A549 (cell line): ENCODE measurements at regions not wholly inside any gene's neighbourhood (a gene's known extent, or its start where the extent isn't known, plus 50 kb on each side); places are given as distances from the start of the nearest gene placed in this dataset.

Source experiments
- CBX8 ChIP-seq: fragments of 200-600 bp; sonication (generic); IDR thresholded peaks from 2 replicates; pipeline ENCODE4 v1.6.1; 2016
- CTCF ChIP-seq: fragments of >200 bp; sonication (Bioruptor Twin); formaldehyde crosslinking; IDR thresholded peaks from 3 replicates; pipeline ENCODE4 v1.5.1; 2016
- ELK1 ChIP-seq: fragments of 150-350 bp; IDR thresholded peaks from 2 replicates; pipeline ENCODE4 v1.6.1; 2014; ENCODE audit warnings: low read depth, mild to moderate bottlenecking, low read length
- EP300 ChIP-seq, 2 experiments: fragments of >200 bp; sonication (Bioruptor Twin); formaldehyde crosslinking; IDR thresholded peaks; 2 replicates in 1 of 2; 3 replicates in 1 of 2; pipeline ENCODE4 v1.6.1; 2016 to 2017
- FOSL2 ChIP-seq, 2 experiments: fragments of 450-650 bp in 1 of 2; fragments of >200 bp in 1 of 2; sonication (Bioruptor Twin) in 1 of 2; formaldehyde crosslinking; IDR thresholded peaks; 2 replicates each; pipeline versions ENCODE4 v1.5.0 to v1.6.1; 2016 to 2020; ENCODE audit warnings: mild to moderate bottlenecking in 1 of 2, moderate library complexity in 1 of 2
- MAFK ChIP-seq: fragments of 450-650 bp; IDR thresholded peaks from 2 replicates; pipeline ENCODE4 v1.6.1; 2014; ENCODE audit not compliant: partially characterized antibody
- MAZ ChIP-seq: fragments of 150-350 bp; IDR thresholded peaks from 2 replicates; pipeline ENCODE4 v1.6.1; 2014; ENCODE audit warnings: antibody characterized with exemption, low read depth, low read length, borderline replicate concordance
- POLR2A ChIP-seq: IDR thresholded peaks from 2 replicates; pipeline ENCODE4 v1.6.1; 2012; ENCODE audit warnings: mild to moderate bottlenecking, low read length
- REST ChIP-seq: fragments of 200-600 bp; sonication (generic); IDR thresholded peaks from 2 replicates; pipeline ENCODE4 v1.6.1; 2016; ENCODE audit warnings: antibody characterized with exemption, mild to moderate bottlenecking, moderate library complexity
- RFX5 ChIP-seq: fragments of 450-650 bp; IDR thresholded peaks from 2 replicates; pipeline ENCODE4 v1.7.1; 2014; ENCODE audit warnings: antibody characterized with exemption, mild to moderate bottlenecking, moderate library complexity
- ZC3H11A ChIP-seq: fragments of 450-650 bp; IDR thresholded peaks from 2 replicates; pipeline ENCODE4 v1.6.1; 2014; ENCODE audit warnings: antibody characterized with exemption, mild to moderate bottlenecking
- ZSCAN20 ChIP-seq: fragments of 250-450 bp; sonication (Bioruptor Pico); IDR thresholded peaks from 2 replicates; pipeline ENCODE4 v1.8.0; 2022; ENCODE audit warnings: mild to moderate bottlenecking, moderate library complexity

GRCh38 chr3:139778682-139779233 lies 101.0 kb upstream of the NMNAT3 start:
- TF ChIP-seq FOSL2 (IDR thresholded peaks at IDR 0.05): no peak
- TF ChIP-seq FOSL2 (CRISPR knock-in tag; IDR thresholded peaks at IDR 0.05): no peak
- no peak for TF ChIP-seq POLR2A
- TF ChIP-seq CTCF: no peak
- no peak for TF ChIP-seq ELK1
- TF ChIP-seq EP300 (IDR thresholded peaks at IDR 0.05): no peak
- no peak for TF ChIP-seq MAZ
- no peak for TF ChIP-seq REST
- no peak for TF ChIP-seq MAFK
- no peak for TF ChIP-seq RFX5
- TF ChIP-seq CBX8: no peak
- no peak for TF ChIP-seq ZC3H11A
- no peak for TF ChIP-seq ZSCAN20
